ENCODE measurements at regions not wholly inside any gene's neighbourhood (a gene's known extent, or its start where the extent isn't known, plus 50 kb on each side); places are given as distances from the start of the nearest gene placed in this dataset.

GRCh38 chr9:78669591-78669990 lies 372.7 kb downstream of the PSAT1 start:
- Histone ChIP-seq H3F3A (ENCODE audit: low read depth) (no peaks in the 10 kb centered on the region), H3K36me3 (no peaks in the 10 kb centered on the region), H4K20me1 (ENCODE audit: low read depth) (no peaks in the 10 kb centered on the region), H3K9ac (no peak overlapping the region), H3K4me2 (no peak overlapping the region), H3K4me1 (no peaks in the 10 kb centered on the region), H2AFZ (replicated peaks) (no peak overlapping the region), H3K4me3 (no peak overlapping the region), H3K9me3 (ENCODE audit: low read depth) (no peaks in the 10 kb centered on the region), H3K79me2 (ENCODE audit: low read depth) (no peaks in the 10 kb centered on the region), H3K27ac (no peak overlapping the region), H3K27me3 (no peaks in the 10 kb centered on the region)
- TF ChIP-seq EZH2 (IDR thresholded peaks at IDR 0.05) = no peak
- TF ChIP-seq, protein P1, sequence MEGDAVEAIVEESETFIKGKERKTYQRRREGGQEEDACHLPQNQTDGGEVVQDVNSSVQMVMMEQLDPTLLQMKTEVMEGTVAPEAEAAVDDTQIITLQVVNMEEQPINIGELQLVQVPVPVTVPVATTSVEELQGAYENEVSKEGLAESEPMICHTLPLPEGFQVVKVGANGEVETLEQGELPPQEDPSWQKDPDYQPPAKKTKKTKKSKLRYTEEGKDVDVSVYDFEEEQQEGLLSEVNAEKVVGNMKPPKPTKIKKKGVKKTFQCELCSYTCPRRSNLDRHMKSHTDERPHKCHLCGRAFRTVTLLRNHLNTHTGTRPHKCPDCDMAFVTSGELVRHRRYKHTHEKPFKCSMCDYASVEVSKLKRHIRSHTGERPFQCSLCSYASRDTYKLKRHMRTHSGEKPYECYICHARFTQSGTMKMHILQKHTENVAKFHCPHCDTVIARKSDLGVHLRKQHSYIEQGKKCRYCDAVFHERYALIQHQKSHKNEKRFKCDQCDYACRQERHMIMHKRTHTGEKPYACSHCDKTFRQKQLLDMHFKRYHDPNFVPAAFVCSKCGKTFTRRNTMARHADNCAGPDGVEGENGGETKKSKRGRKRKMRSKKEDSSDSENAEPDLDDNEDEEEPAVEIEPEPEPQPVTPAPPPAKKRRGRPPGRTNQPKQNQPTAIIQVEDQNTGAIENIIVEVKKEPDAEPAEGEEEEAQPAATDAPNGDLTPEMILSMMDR (IDR thresholded peaks at IDR 0.05) = no peak
- DNase-seq (ENCODE audit: low spot score) = no peak
- Mint-ChIP-seq H3K27ac (no peak overlapping the region), H3K4me1 (no peaks in the 10 kb centered on the region), H3K36me3 (no peaks in the 10 kb centered on the region), H3K4me3 (no peak overlapping the region), H3K9me3 (peaks cover 3% of the 10 kb centered on the region), H3K27me3 (ENCODE audit: insufficient read depth, low read depth) (no peaks in the 10 kb centered on the region)

DNA sequence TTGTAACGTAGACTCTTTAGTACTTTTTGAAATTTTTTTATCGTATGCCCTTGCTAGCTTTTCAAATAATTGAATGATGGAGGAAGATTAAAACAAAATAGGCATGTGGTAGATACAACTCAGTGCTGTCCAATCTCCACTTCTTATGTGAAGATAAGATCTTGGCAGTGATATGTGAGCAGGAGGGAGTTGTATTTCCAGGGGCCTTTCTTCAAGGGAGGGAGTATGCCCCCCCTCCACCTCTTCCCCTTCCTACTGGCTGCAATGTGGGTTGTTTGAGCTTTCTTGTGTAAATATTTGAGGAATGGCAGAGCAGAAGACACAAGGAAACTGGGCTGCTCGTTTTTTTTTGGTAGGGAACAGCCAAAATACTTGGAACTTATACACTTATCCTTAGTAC lies 374.9 kb downstream of the PSAT1 start:
- Mint-ChIP-seq H3K36me3 (no peaks in the 10 kb centered on the region), H3K4me1 (no peaks in the 10 kb centered on the region), H3K4me3 (no peak overlapping the region), H3K27me3 (ENCODE audit: insufficient read depth, low read depth) (no peaks in the 10 kb centered on the region), H3K27ac (no peak overlapping the region), H3K9me3 (peaks cover 2% of the 10 kb centered on the region)
- Histone ChIP-seq H3K79me2 (ENCODE audit: low read depth) (no peaks in the 10 kb centered on the region), H3K9ac (no peak overlapping the region), H3K9me3 (ENCODE audit: low read depth) (no peaks in the 10 kb centered on the region), H3K27me3 (no peaks in the 10 kb centered on the region), H4K20me1 (ENCODE audit: low read depth) (no peaks in the 10 kb centered on the region), H3K4me3 (no peak overlapping the region), H3F3A (ENCODE audit: low read depth) (no peaks in the 10 kb centered on the region), H3K27ac (no peak overlapping the region), H2AFZ (replicated peaks) (no peak overlapping the region), H3K36me3 (no peaks in the 10 kb centered on the region), H3K4me2 (no peak overlapping the region), H3K4me1 (no peaks in the 10 kb centered on the region)
- TF ChIP-seq EZH2 (IDR thresholded peaks at IDR 0.05) = no peak
- no peak for TF ChIP-seq EZH2phosphoT487 (IDR thresholded peaks at IDR 0.05)
- TF ChIP-seq, protein P1 (IDR thresholded peaks at IDR 0.05) = no peak
- DNase-seq (ENCODE audit: low spot score) = no peak

DNA sequence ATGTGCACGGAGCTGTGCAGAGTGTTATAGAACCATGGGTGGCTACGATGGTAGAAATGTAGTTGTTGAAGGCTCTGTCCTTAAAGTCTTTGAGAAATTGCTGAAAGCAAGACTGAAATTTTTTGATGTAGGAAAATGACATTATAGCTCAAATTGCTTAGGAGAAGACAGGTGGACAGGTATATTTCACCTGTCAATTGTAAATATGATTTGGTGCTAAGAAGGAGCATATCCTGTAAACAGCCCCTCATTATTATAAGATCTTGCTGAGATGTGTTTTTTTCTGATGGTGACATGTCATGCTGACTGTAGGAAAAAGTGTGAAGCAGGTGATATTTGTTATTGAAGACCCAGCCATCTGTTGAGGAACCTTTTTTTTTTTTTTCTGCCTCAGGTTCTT lies 377.9 kb downstream of the PSAT1 start:
- Histone ChIP-seq H3K27me3 (no peaks in the 10 kb centered on the region), H4K20me1 (ENCODE audit: low read depth) (no peaks in the 10 kb centered on the region), H2AFZ (replicated peaks) (no peak overlapping the region), H3K9ac (no peak overlapping the region), H3K79me2 (ENCODE audit: low read depth) (no peaks in the 10 kb centered on the region), H3K4me2 (no peak overlapping the region), H3F3A (ENCODE audit: low read depth) (no peaks in the 10 kb centered on the region), H3K4me1 (peaks cover 3% of the 10 kb centered on the region), H3K36me3 (no peaks in the 10 kb centered on the region), H3K4me3 (no peak overlapping the region), H3K9me3 (ENCODE audit: low read depth) (no peaks in the 10 kb centered on the region), H3K27ac (no peak overlapping the region)
- Mint-ChIP-seq H3K4me3 (no peak overlapping the region), H3K9me3 (no peaks in the 10 kb centered on the region), H3K27me3 (ENCODE audit: insufficient read depth, low read depth) (no peaks in the 10 kb centered on the region), H3K4me1 (peaks cover 10% of the 10 kb centered on the region), H3K36me3 (no peaks in the 10 kb centered on the region), H3K27ac (no peak overlapping the region)
- TF ChIP-seq, protein P1 (IDR thresholded peaks at IDR 0.05) = no peak
- TF ChIP-seq EZH2phosphoT487 (IDR thresholded peaks at IDR 0.05) (no peak), EZH2 (IDR thresholded peaks at IDR 0.05) (no peak)
- DNase-seq (ENCODE audit: low spot score) = no peak

- no peaks in the 10 kb centered on the region for H3K36me3 ChIP-seq
- Mint-ChIP-seq H3K36me3 (no peaks in the 10 kb centered on the region), H3K4me1 (peaks cover 14% of the 10 kb centered on the region), H3K27ac (no peak overlapping the region), H3K9me3 (no peaks in the 10 kb centered on the region), H3K4me3 (no peak overlapping the region), H3K27me3 (ENCODE audit: insufficient read depth, low read depth) (no peaks in the 10 kb centered on the region)
- H3K9me3 ChIP-seq (ENCODE audit: low read depth) = no peaks in the 10 kb centered on the region
- no peak overlapping the region for H3K9ac ChIP-seq
- no peak overlapping the region for H2AFZ ChIP-seq (replicated peaks)
- H3K27me3 ChIP-seq = no peaks in the 10 kb centered on the region
- H3K4me3 ChIP-seq = no peak overlapping the region
- no peaks in the 10 kb centered on the region for H3K79me2 ChIP-seq (ENCODE audit: low read depth)
- no peak overlapping the region for H3K27ac ChIP-seq
- no peak overlapping the region for H3K4me2 ChIP-seq
- H3K4me1 ChIP-seq = peaks cover 9% of the 10 kb centered on the region
- H3F3A ChIP-seq (ENCODE audit: low read depth) = no peaks in the 10 kb centered on the region
- H4K20me1 ChIP-seq (ENCODE audit: low read depth) = no peaks in the 10 kb centered on the region
- no peak for DNase-seq (ENCODE audit: low spot score)
- TF ChIP-seq EZH2phosphoT487 (IDR thresholded peaks at IDR 0.05) = no peak
These were observed 379.1 kb downstream of the PSAT1 start for GRCh38 chr9:78676009-78676408.
